ENCODE measurements at regions not wholly inside any gene's neighbourhood (a gene's known extent, or its start where the extent isn't known, plus 50 kb on each side); places are given as distances from the start of the nearest gene placed in this dataset.

GRCh38 chr5:26601563-26601962 lies 436.8 kb downstream of the CDH9 start:
- Histone ChIP-seq H3K27me3 (ENCODE audit: control insufficient read depth in 3 of 3, insufficient read depth in 3 of 3, low read length in 2 of 3) (no peaks in the 10 kb centered on the region), H3K9ac (ENCODE audit: insufficient read depth in 1 of 2, low read length in 2 of 2) (no peak overlapping the region), H3K36me3 (ENCODE audit: control insufficient read depth in 4 of 4, insufficient read depth in 4 of 4, low read length in 4 of 4) (no peaks in the 10 kb centered on the region), H3K9me3 (ENCODE audit: control insufficient read depth in 4 of 4, insufficient read depth in 3 of 4, low read length in 3 of 4) (no peaks in the 10 kb centered on the region), H3K4me3 (no peak overlapping the region), H3K27ac (ENCODE audit: low read depth in 1 of 2, low read length in 1 of 2) (no peak overlapping the region), H3K4me1 (ENCODE audit: control insufficient read depth in 5 of 5, insufficient read depth in 5 of 5, low read length in 5 of 5) (no peaks in the 10 kb centered on the region)
- no peak for DNase-seq
- 70 to 86% methylated on average over 1 of the region's 1 CpG for WGBS, 2 donors
- no peak for ATAC-seq (ENCODE audit: insufficient read depth, low FRiP score)
- no peak for TF ChIP-seq CTCF (IDR thresholded peaks at IDR 0.05; ENCODE audit: control extremely low read depth, extremely low read depth)

GRCh38 chr5:26582350-26583045 lies 455.9 kb downstream of the CDH9 start:
- DNase-seq (no peak), ATAC-seq (ENCODE audit: insufficient read depth, low FRiP score) (no peak)
- Histone ChIP-seq H3K4me3 (no peak overlapping the region), H3K36me3 (ENCODE audit: control insufficient read depth in 4 of 4, insufficient read depth in 4 of 4, low read length in 4 of 4) (no peaks in the 10 kb centered on the region), H3K27ac (ENCODE audit: low read depth in 1 of 2, low read length in 1 of 2) (no peak overlapping the region), H3K9ac (ENCODE audit: insufficient read depth in 1 of 2, low read length in 2 of 2) (no peak overlapping the region), H3K9me3 (ENCODE audit: control insufficient read depth in 4 of 4, insufficient read depth in 3 of 4, low read length in 3 of 4) (no peaks in the 10 kb centered on the region), H3K27me3 (ENCODE audit: control insufficient read depth in 3 of 3, insufficient read depth in 3 of 3, low read length in 2 of 3) (no peaks in the 10 kb centered on the region), H3K4me1 (ENCODE audit: control insufficient read depth in 5 of 5, insufficient read depth in 5 of 5, low read length in 5 of 5) (no peaks in the 10 kb centered on the region)
- no peak for TF ChIP-seq CTCF (IDR thresholded peaks at IDR 0.05; ENCODE audit: control extremely low read depth, extremely low read depth)
- 73 to 77% methylated on average over 1 of the region's 1 CpG for WGBS, 2 donors

GRCh38 chr5:26579712-26580111 lies 458.7 kb downstream of the CDH9 start:
- ATAC-seq (ENCODE audit: insufficient read depth, low FRiP score) (no peak), DNase-seq (no peak)

More at GRCh38 chr5:26579712-26580111, 458.7 kb downstream of the CDH9 start:
- H3K4me1 ChIP-seq (ENCODE audit: control insufficient read depth in 5 of 5, insufficient read depth in 5 of 5, low read length in 5 of 5): no peaks in the 10 kb centered on the region
- 80 to 82% methylated on average over 2 of the region's 2 CpGs for whole genome bisulfite sequencing, 2 donors
- H3K27ac ChIP-seq (ENCODE audit: low read depth in 1 of 2, low read length in 1 of 2): no peak overlapping the region
- no peak overlapping the region for H3K9ac ChIP-seq (ENCODE audit: insufficient read depth in 1 of 2, low read length in 2 of 2)
- no peaks in the 10 kb centered on the region for H3K27me3 ChIP-seq (ENCODE audit: control insufficient read depth in 3 of 3, insufficient read depth in 3 of 3, low read length in 2 of 3)
- H3K36me3 ChIP-seq (ENCODE audit: control insufficient read depth in 4 of 4, insufficient read depth in 4 of 4, low read length in 4 of 4): no peaks in the 10 kb centered on the region
- no peaks in the 10 kb centered on the region for H3K9me3 ChIP-seq (ENCODE audit: control insufficient read depth in 4 of 4, insufficient read depth in 3 of 4, low read length in 3 of 4)
- no peak for TF ChIP-seq CTCF (IDR thresholded peaks at IDR 0.05; ENCODE audit: control extremely low read depth, extremely low read depth)
- H3K4me3 ChIP-seq: no peak overlapping the region
